ENCODE measurements at regions not wholly inside any gene's neighbourhood (a gene's known extent, or its start where the extent isn't known, plus 50 kb on each side); places are given as distances from the start of the nearest gene placed in this dataset.

GRCh38 chr2:221750316-221750715 is 178.2 kb upstream of the EPHA4 start:
- TF ChIP-seq CTCF (conservative IDR thresholded peaks at IDR 0.05; ENCODE audit: low read depth, low read length), result no peak
- TF ChIP-seq EZH2 (IDR thresholded peaks at IDR 0.05; ENCODE audit: borderline replicate concordance, low read depth, low read length, poor library complexity, severe bottlenecking), result no peak
